ENCODE measurements at regions not wholly inside any gene's neighbourhood (a gene's known extent, or its start where the extent isn't known, plus 50 kb on each side); places are given as distances from the start of the nearest gene placed in this dataset.
"Not testable (repeated sequence)": the region's sequence is repeated elsewhere in the genome, so short reads cannot be mapped to it uniquely, and the experiment has no call there.

GRCh38 chr10:70991140-70992124, 103.1 kb upstream of the PCBD1 start:
- no peak for DNase-seq

GRCh38 chr10:70992436-70992835, 104.1 kb upstream of the PCBD1 start:
- no peak for DNase-seq

GRCh38 chr10:70993051-70993450, 104.7 kb upstream of the PCBD1 start:
- no peak for DNase-seq

- DNase-seq, result no peak
Measured at GRCh38 chr10:70996549-70996948, 108.2 kb upstream of the PCBD1 start.

GRCh38 chr10:70997236-70997635, 108.9 kb upstream of the PCBD1 start:
- no peak for DNase-seq

GRCh38 chr10:70998086-70998485, 109.7 kb upstream of the PCBD1 start:
- no peak for DNase-seq

- DNase-seq, result no peak
Measured at GRCh38 chr10:71001470-71001869, 113.1 kb upstream of the PCBD1 start.

- no peak for DNase-seq
Measured at GRCh38 chr10:71004176-71005075, 116.1 kb upstream of the PCBD1 start.

- DNase-seq, result no peak
Measured at GRCh38 chr10:71005337-71006305, 117.3 kb upstream of the PCBD1 start.

GRCh38 chr10:71006506-71006905, 118.1 kb upstream of the PCBD1 start:
- no peak for DNase-seq

GRCh38 chr10:71007516-71007915, 119.2 kb upstream of the PCBD1 start:
- no peak for DNase-seq

- no peak for DNase-seq
Measured at GRCh38 chr10:71008150-71008549, 119.8 kb upstream of the PCBD1 start.

GRCh38 chr10:71009126-71009525, 120.8 kb upstream of the PCBD1 start:
- DNase-seq, result no peak

GRCh38 chr10:71010730-71011129, 122.4 kb upstream of the PCBD1 start:
- DNase-seq, result no peak

- DNase-seq, result no peak
Measured at GRCh38 chr10:71011141-71011540, 122.8 kb upstream of the PCBD1 start.

- no peak for DNase-seq
Measured at GRCh38 chr10:71014021-71014805, 125.8 kb upstream of the PCBD1 start.

GRCh38 chr10:71015674-71016073, 127.3 kb upstream of the PCBD1 start:
- DNase-seq, result no peak

GRCh38 chr10:71020061-71020460, 131.7 kb upstream of the PCBD1 start:
- not testable (repeated sequence) for DNase-seq

- DNase-seq, result no peak
Measured at GRCh38 chr10:71021402-71021801, 133.0 kb upstream of the PCBD1 start.

GRCh38 chr10:71023704-71024283, 135.4 kb upstream of the PCBD1 start:
- DNase-seq, result no peak

GRCh38 chr10:71024490-71024889, 136.1 kb upstream of the PCBD1 start:
- no peak for DNase-seq
